CD14-positive monocyte (primary cell): ENCODE measurements at regions not wholly inside any gene's neighbourhood (a gene's known extent, or its start where the extent isn't known, plus 50 kb on each side); places are given as distances from the start of the nearest gene placed in this dataset.

Source experiments
- DNase-seq, 3 donors: peaks; one replicate each; pipeline ENCODE4 v3.0.0-alpha.2; 2011 to 2022
- H2AFZ ChIP-seq: 2 replicates; pipeline ENCODE4 v1.6.0; 2012; ENCODE audit warnings: mild to moderate bottlenecking, low read depth, low read length, inconsistent platforms; ENCODE audit not compliant: insufficient read depth, poor library complexity, severe bottlenecking
- H3K27ac ChIP-seq, 2 donors: 1 replicate in 1 of 2; 2 replicates in 1 of 2; pipeline ENCODE4 v1.5.1; 2012 to 2013; ENCODE audit warnings: low read length in 2 of 2, control low read depth in 1 of 2, inconsistent platforms in 1 of 2, low read depth in 1 of 2, mild to moderate bottlenecking in 1 of 2
- H3K27me3 ChIP-seq, 2 donors: one replicate each; pipeline versions ENCODE4 v1.6.0 to v1.6.1; 2011 to 2013; ENCODE audit warnings: low read length in 2 of 2; ENCODE audit not compliant: control insufficient read depth in 2 of 2, insufficient read depth in 2 of 2
- H3K36me3 ChIP-seq, 2 donors: replicated peaks in 1 of 2; 1 replicate in 1 of 2; 2 replicates in 1 of 2; pipeline versions ENCODE4 v1.5.1 to v1.6.1; 2012 to 2013; ENCODE audit warnings: low read length in 2 of 2, control low read depth in 1 of 2, inconsistent platforms in 1 of 2, mild to moderate bottlenecking in 1 of 2; ENCODE audit not compliant: insufficient read depth in 2 of 2, control insufficient read depth in 1 of 2
- H3K4me1 ChIP-seq, 2 donors: 1 replicate in 1 of 2; 2 replicates in 1 of 2; pipeline versions ENCODE4 v1.5.1 to v1.6.1; 2012 to 2013; ENCODE audit warnings: low read length in 2 of 2, control low read depth in 1 of 2, inconsistent platforms in 1 of 2, mild to moderate bottlenecking in 1 of 2, moderate library complexity in 1 of 2; ENCODE audit not compliant: insufficient read depth in 2 of 2, control insufficient read depth in 1 of 2
- H3K4me2 ChIP-seq: replicated peaks from 2 replicates; pipeline ENCODE3; 2012; ENCODE audit warnings: low read length, moderate library complexity, mild to moderate bottlenecking; ENCODE audit not compliant: poor library complexity, severe bottlenecking; ENCODE audit errors: extremely low read depth
- H3K4me3 ChIP-seq, 3 experiments: fragments of 200-600 bp in 1 of 3; sonication (generic) in 1 of 3; replicated peaks in 1 of 3; 1 replicate in 2 of 3; 2 replicates in 1 of 3; pipeline ENCODE4 v1.5.1; 2011 to 2013; ENCODE audit warnings: low read length in 3 of 3, mild to moderate bottlenecking in 3 of 3, control low read depth in 2 of 3, low read depth in 2 of 3, inconsistent platforms in 1 of 3, moderate library complexity in 1 of 3
- H3K79me2 ChIP-seq: 2 replicates; pipeline ENCODE4 v1.6.0; 2012; ENCODE audit warnings: mild to moderate bottlenecking, control low read depth, inconsistent platforms, low read length, moderate library complexity; ENCODE audit not compliant: insufficient read depth
- H3K9ac ChIP-seq: 2 replicates; pipeline ENCODE4 v1.6.0; 2017; ENCODE audit warnings: low read length, mild to moderate bottlenecking; ENCODE audit not compliant: insufficient read depth, poor library complexity, severe bottlenecking
- H3K9me3 ChIP-seq, 2 donors: replicated peaks in 1 of 2; 1 replicate in 1 of 2; 2 replicates in 1 of 2; pipeline versions ENCODE4 v1.5.1 to v1.6.1; 2012 to 2013; ENCODE audit warnings: low read length in 2 of 2, control low read depth in 1 of 2; ENCODE audit not compliant: control insufficient read depth in 1 of 2, insufficient read depth in 1 of 2
- H4K20me1 ChIP-seq: 2 replicates; pipeline ENCODE4 v1.6.0; 2012; ENCODE audit warnings: mild to moderate bottlenecking, low read length, control low read depth, moderate library complexity; ENCODE audit not compliant: insufficient read depth
- H3K27ac Mint-ChIP-seq, 7 donors: one replicate each; pipeline ENCODE4 v1.8.0; 2020; ENCODE audit warnings: mild to moderate bottlenecking in 7 of 7, mixed read lengths in 7 of 7, moderate library complexity in 6 of 7, inconsistent platforms in 2 of 7
- H3K27me3 Mint-ChIP-seq, 3 donors: one replicate each; pipeline ENCODE4 v1.8.0; 2021 to 2022; ENCODE audit warnings: low read depth in 3 of 3, mild to moderate bottlenecking in 3 of 3, mixed read lengths in 3 of 3, moderate library complexity in 3 of 3, inconsistent platforms in 1 of 3
- H3K36me3 Mint-ChIP-seq, 2 donors: one replicate each; pipeline ENCODE4 v1.8.0; 2020; ENCODE audit warnings: mixed read lengths in 2 of 2, inconsistent platforms in 1 of 2, mild to moderate bottlenecking in 1 of 2
- H3K4me1 Mint-ChIP-seq: one replicate; pipeline ENCODE4 v1.8.0; 2020; ENCODE audit warnings: mild to moderate bottlenecking, mixed read lengths
- H3K4me3 Mint-ChIP-seq, 2 donors: one replicate each; pipeline ENCODE4 v1.8.0; 2020; ENCODE audit warnings: mild to moderate bottlenecking in 2 of 2, mixed read lengths in 2 of 2, moderate library complexity in 1 of 2
- H3K9me3 Mint-ChIP-seq, 7 donors: one replicate each; pipeline ENCODE4 v1.8.0; 2020 to 2022; ENCODE audit warnings: mixed read lengths in 7 of 7, mild to moderate bottlenecking in 6 of 7, moderate library complexity in 6 of 7, inconsistent platforms in 2 of 7
- CTCF ChIP-seq: fragments of 200-600 bp; IDR thresholded peaks from one replicate; pipeline ENCODE4 v1.8.0; 2022; ENCODE audit warnings: antibody characterized with exemption, mild to moderate bottlenecking
- WGBS: methylation state at CpG from one replicate; pipeline ENCODE4 v1.1.5; 2013; ENCODE audit warnings: missing lambda C conversion rate; ENCODE audit not compliant: insufficient coverage; 5-methylcytosine and 5-hydroxymethylcytosine counted together
- intact Hi-C, 2 donors: fragments of 100-400 bp; cut with micrococcal nuclease; formaldehyde crosslinking; loops; one replicate each; pipeline versions ENCODE4 v1.15.0 to v1.15.1; 2023

- Mint-ChIP-seq H3K4me1 (peaks cover 8% of the 10 kb centered on the region), H3K36me3 (no peaks in the 10 kb centered on the region), H3K4me3 (no peak overlapping the region), H3K27ac (peak overlapping the region in 1 of 7 donors; percentile 7), H3K9me3 (peaks cover 0 to 2% (median 0%) of the 10 kb centered on the region in 7 donors), H3K27me3 (peaks cover 1 to 4% (median 2%) of the 10 kb centered on the region in 3 donors)
- no peak overlapping the region for H3K27ac ChIP-seq
- DNase-seq: no peak
- H4K20me1 ChIP-seq: no peaks in the 10 kb centered on the region
- no peak overlapping the region for H2AFZ ChIP-seq
- no peaks in the 10 kb centered on the region for H3K9me3 ChIP-seq
- H3K36me3 ChIP-seq: no peaks in the 10 kb centered on the region
- H3K4me2 ChIP-seq: no peak overlapping the region
- H3K4me1 ChIP-seq: peaks cover 9 to 10% of the 10 kb centered on the region in 2 donors
- H3K27me3 ChIP-seq: no peaks in the 10 kb centered on the region
- no peak overlapping the region for H3K4me3 ChIP-seq
- 96% methylated on average over 4 of the region's 5 CpGs for WGBS
- intact Hi-C loops: no loop called here
- H3K79me2 ChIP-seq: no peaks in the 10 kb centered on the region
- TF ChIP-seq CTCF: no peak
- H3K9ac ChIP-seq: no peak overlapping the region
Measured at GRCh38 chr10:62512732-62513475, 138.7 kb downstream of the ZNF365 start.

- no peak overlapping the region for H3K4me2 ChIP-seq
- H3K79me2 ChIP-seq: no peaks in the 10 kb centered on the region
- no peak for TF ChIP-seq CTCF
- peaks cover 9 to 10% of the 10 kb centered on the region in 2 donors for H3K4me1 ChIP-seq
- Mint-ChIP-seq H3K27me3 (peaks cover 1 to 4% (median 2%) of the 10 kb centered on the region in 3 donors), H3K36me3 (no peaks in the 10 kb centered on the region), H3K27ac (no peak overlapping the region), H3K4me1 (peaks cover 8% of the 10 kb centered on the region), H3K4me3 (no peak overlapping the region), H3K9me3 (peaks cover 0 to 2% (median 0%) of the 10 kb centered on the region in 7 donors)
- 72% methylated on average over 3 of the region's 6 CpGs for WGBS
- no peak overlapping the region for H2AFZ ChIP-seq
- no peak overlapping the region for H3K9ac ChIP-seq
- intact Hi-C loops: no loop called here
- no peak overlapping the region for H3K27ac ChIP-seq
- no peaks in the 10 kb centered on the region for H3K27me3 ChIP-seq
- no peak for DNase-seq
- no peaks in the 10 kb centered on the region for H3K36me3 ChIP-seq
- H4K20me1 ChIP-seq: no peaks in the 10 kb centered on the region
- H3K9me3 ChIP-seq: no peaks in the 10 kb centered on the region
- H3K4me3 ChIP-seq: no peak overlapping the region
Measured at GRCh38 chr10:62514079-62514693, 140.0 kb downstream of the ZNF365 start.
